ENCODE measurements at regions not wholly inside any gene's neighbourhood (a gene's known extent, or its start where the extent isn't known, plus 50 kb on each side); places are given as distances from the start of the nearest gene placed in this dataset.

DNA sequence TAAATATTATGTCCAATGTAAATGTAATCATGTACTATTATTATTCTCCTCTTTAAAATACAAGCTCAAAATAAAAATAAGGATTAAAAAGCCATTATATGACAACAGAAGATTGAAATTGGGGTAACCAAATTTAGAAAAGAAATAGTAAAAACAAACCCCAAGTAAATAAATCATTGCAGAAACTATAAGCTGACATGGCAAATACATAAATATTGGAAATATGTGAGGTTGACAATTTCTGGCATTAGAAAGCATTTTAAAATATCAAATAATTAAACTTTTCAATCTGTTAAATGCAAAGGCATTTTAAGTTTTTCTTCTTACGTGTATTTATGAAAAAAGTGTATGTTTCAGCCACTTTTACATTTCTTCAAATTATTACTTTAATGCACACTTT lies 394.7 kb upstream of the DACH1 start:
- TF ChIP-seq, protein P1, sequence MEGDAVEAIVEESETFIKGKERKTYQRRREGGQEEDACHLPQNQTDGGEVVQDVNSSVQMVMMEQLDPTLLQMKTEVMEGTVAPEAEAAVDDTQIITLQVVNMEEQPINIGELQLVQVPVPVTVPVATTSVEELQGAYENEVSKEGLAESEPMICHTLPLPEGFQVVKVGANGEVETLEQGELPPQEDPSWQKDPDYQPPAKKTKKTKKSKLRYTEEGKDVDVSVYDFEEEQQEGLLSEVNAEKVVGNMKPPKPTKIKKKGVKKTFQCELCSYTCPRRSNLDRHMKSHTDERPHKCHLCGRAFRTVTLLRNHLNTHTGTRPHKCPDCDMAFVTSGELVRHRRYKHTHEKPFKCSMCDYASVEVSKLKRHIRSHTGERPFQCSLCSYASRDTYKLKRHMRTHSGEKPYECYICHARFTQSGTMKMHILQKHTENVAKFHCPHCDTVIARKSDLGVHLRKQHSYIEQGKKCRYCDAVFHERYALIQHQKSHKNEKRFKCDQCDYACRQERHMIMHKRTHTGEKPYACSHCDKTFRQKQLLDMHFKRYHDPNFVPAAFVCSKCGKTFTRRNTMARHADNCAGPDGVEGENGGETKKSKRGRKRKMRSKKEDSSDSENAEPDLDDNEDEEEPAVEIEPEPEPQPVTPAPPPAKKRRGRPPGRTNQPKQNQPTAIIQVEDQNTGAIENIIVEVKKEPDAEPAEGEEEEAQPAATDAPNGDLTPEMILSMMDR (conservative IDR thresholded peaks at IDR 0.05; ENCODE audit: low read length) = no peak
- no peak for TF ChIP-seq EZH2phosphoT487 (IDR thresholded peaks at IDR 0.05; ENCODE audit: borderline replicate concordance)

Measured in Loucy (cell line).